Prostate gland (tissue), 2 donors: ENCODE measurements at regions not wholly inside any gene's neighbourhood (a gene's known extent, or its start where the extent isn't known, plus 50 kb on each side); places are given as distances from the start of the nearest gene placed in this dataset.
"Not testable (repeated sequence)": the region's sequence is repeated elsewhere in the genome, so short reads cannot be mapped to it uniquely, and the experiment has no call there.

Source experiments
- POLR2A ChIP-seq: fragments of 450-650 bp; IDR thresholded peaks from one replicate; pipeline ENCODE4 v1.6.1; 2016; ENCODE audit warnings: antibody characterized with exemption, mild to moderate bottlenecking
- POLR2AphosphoS5 ChIP-seq: sonication (generic); formaldehyde crosslinking; IDR thresholded peaks from one replicate; pipeline ENCODE4 v1.6.1; 2017; ENCODE audit warnings: antibody characterized with exemption
- TF ChIP-seq, protein P1 (sequence below), 4 experiments: fragments of 200-600 bp in 2 of 4; fragments of 450-650 bp in 2 of 4; sonication (generic) in 2 of 4; IDR thresholded peaks; 1 replicate in 3 of 4; 2 replicates in 1 of 4; pipeline ENCODE4 v1.5.1; 2016 to 2019; ENCODE audit warnings: antibody characterized with exemption in 4 of 4, mild to moderate bottlenecking in 2 of 4, moderate library complexity in 2 of 4

GRCh38 chr20:29312679-29313078 lies 1944.8 kb upstream of the DEFB115 start:
- TF ChIP-seq, protein P1, sequence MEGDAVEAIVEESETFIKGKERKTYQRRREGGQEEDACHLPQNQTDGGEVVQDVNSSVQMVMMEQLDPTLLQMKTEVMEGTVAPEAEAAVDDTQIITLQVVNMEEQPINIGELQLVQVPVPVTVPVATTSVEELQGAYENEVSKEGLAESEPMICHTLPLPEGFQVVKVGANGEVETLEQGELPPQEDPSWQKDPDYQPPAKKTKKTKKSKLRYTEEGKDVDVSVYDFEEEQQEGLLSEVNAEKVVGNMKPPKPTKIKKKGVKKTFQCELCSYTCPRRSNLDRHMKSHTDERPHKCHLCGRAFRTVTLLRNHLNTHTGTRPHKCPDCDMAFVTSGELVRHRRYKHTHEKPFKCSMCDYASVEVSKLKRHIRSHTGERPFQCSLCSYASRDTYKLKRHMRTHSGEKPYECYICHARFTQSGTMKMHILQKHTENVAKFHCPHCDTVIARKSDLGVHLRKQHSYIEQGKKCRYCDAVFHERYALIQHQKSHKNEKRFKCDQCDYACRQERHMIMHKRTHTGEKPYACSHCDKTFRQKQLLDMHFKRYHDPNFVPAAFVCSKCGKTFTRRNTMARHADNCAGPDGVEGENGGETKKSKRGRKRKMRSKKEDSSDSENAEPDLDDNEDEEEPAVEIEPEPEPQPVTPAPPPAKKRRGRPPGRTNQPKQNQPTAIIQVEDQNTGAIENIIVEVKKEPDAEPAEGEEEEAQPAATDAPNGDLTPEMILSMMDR (IDR thresholded peaks at IDR 0.05), result not testable (repeated sequence)
- not testable (repeated sequence) for TF ChIP-seq POLR2A, POLR2AphosphoS5
